ENCODE measurements at regions not wholly inside any gene's neighbourhood (a gene's known extent, or its start where the extent isn't known, plus 50 kb on each side); places are given as distances from the start of the nearest gene placed in this dataset.
"Not testable (repeated sequence)": the region's sequence is repeated elsewhere in the genome, so short reads cannot be mapped to it uniquely, and the experiment has no call there.

DNA sequence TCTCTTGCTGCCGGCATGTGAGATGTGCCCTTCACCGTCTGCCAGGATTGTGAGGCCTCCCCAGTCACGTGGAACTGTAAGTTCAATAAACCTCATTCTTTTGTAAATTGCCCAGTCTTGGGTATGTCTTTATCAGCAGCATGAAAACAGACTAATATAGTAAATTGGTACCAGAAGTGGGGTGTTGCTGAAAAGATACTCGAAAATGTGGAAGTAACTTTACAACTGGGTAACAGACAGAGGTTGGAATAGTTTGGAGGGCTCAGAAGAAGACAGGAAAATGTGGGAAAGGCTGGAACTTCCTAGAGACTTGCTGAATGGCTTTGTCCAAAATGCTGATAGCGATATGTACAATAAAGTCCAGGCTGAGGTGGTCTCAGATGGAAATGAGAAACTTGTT lies 129.1 kb downstream of the GJA1 start:
- TF ChIP-seq, protein P1, sequence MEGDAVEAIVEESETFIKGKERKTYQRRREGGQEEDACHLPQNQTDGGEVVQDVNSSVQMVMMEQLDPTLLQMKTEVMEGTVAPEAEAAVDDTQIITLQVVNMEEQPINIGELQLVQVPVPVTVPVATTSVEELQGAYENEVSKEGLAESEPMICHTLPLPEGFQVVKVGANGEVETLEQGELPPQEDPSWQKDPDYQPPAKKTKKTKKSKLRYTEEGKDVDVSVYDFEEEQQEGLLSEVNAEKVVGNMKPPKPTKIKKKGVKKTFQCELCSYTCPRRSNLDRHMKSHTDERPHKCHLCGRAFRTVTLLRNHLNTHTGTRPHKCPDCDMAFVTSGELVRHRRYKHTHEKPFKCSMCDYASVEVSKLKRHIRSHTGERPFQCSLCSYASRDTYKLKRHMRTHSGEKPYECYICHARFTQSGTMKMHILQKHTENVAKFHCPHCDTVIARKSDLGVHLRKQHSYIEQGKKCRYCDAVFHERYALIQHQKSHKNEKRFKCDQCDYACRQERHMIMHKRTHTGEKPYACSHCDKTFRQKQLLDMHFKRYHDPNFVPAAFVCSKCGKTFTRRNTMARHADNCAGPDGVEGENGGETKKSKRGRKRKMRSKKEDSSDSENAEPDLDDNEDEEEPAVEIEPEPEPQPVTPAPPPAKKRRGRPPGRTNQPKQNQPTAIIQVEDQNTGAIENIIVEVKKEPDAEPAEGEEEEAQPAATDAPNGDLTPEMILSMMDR (IDR thresholded peaks at IDR 0.05; ENCODE audit: low read length) = not testable (repeated sequence)
- not testable (repeated sequence) for TF ChIP-seq EZH2 (IDR thresholded peaks at IDR 0.05; ENCODE audit: borderline replicate concordance, low read length)

Measured in OCI-LY1 (cell line).